GM04503 (cell line): ENCODE measurements at regions not wholly inside any gene's neighbourhood (a gene's known extent, or its start where the extent isn't known, plus 50 kb on each side); places are given as distances from the start of the nearest gene placed in this dataset.
A peak's percentile ranks its signal among the peaks of the same experiment; 100 is the strongest.
"Not testable (repeated sequence)": the region's sequence is repeated elsewhere in the genome, so short reads cannot be mapped to it uniquely, and the experiment has no call there.

Source experiments
- DNase-seq: peaks from one replicate; pipeline ENCODE4 v3.0.0-alpha.2; 2012; ENCODE audit warnings: low read depth

DNA sequence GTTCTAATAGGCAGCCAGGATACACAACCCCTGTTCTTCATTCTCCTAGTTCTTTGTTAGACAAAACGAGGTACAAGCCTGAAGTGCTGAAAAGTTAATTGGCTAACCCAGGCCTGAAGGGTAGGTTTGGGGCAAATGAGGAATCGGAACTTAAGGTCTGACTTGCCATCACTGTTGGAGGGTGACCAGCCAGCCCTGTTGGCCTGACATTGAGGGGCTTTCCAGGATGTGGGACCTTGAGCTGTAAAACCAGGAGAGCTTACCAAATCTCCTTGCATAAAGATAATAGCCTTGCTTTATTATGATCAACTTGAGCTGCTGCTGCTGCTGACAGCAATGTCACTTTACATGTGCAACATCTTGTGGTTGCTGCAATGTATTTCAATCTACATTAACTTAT is 256.0 kb downstream of the VAPA start:
- no peak for DNase-seq

DNA sequence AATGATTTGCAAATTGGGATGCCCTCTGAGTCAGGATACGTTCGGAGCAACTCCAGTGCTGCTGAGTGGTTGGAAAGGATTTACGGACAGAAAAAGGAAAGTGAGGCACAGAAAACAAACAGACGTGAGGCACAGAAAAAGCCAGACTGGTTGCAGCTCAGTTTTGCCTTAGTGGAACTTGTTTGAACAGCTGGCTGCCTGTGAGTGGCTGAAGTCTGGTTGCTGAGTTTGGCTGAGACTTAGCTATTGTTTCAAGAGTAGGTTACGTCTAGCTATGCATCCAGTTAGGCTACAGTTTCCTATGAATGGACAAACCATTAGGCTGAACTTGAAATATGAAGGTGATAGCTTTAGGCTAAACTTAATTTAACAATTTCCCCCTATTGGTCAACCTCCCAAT is 256.6 kb downstream of the VAPA start:
- no peak for DNase-seq

DNA sequence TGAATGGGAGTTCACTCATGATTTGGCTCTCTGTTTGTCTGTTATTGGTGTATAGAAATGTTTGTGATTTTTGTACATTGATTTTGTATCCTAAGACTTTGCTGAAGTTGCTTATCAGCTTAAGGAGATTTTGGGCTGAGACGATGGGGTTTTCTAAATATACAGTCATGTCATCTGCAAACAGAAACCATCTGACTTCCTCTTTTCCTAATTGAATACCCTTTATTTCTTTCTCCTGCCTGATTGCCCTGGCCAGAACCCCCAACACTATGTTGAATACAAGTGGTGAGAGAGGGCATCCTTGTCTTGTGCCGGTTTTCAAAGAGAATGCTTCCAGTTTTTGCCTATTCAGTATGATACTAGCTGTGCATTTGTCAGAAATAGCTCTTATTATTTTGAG is 261.5 kb downstream of the VAPA start:
- DNase-seq = not testable (repeated sequence)

DNA sequence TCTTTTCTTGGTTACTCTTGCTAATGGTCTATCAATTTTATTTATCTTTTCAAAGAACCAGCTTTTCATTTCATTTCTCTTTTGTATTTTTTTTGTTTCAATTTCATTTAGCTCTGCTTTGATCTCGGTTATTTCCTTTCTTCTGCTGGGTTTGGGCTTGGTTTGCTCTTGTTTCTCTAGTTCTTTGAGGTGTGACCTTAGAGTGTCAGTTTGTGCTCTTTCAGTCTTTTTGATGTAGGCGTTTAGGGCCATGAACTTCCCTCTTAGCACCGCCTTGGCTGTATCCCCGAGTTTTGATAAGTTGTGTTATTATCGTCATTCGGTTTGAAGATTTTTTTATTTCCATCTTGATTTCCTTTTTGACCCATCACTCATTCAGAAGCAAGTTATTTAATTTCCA is 265.5 kb downstream of the VAPA start:
- not testable (repeated sequence) for DNase-seq

- DNase-seq = no peak
Measured at GRCh38 chr18:10182009-10182624, 268.3 kb downstream of the VAPA start.

GRCh38 chr18:10184776-10185175 is 269.7 kb upstream of the APCDD1 start:
- no peak for DNase-seq

DNA sequence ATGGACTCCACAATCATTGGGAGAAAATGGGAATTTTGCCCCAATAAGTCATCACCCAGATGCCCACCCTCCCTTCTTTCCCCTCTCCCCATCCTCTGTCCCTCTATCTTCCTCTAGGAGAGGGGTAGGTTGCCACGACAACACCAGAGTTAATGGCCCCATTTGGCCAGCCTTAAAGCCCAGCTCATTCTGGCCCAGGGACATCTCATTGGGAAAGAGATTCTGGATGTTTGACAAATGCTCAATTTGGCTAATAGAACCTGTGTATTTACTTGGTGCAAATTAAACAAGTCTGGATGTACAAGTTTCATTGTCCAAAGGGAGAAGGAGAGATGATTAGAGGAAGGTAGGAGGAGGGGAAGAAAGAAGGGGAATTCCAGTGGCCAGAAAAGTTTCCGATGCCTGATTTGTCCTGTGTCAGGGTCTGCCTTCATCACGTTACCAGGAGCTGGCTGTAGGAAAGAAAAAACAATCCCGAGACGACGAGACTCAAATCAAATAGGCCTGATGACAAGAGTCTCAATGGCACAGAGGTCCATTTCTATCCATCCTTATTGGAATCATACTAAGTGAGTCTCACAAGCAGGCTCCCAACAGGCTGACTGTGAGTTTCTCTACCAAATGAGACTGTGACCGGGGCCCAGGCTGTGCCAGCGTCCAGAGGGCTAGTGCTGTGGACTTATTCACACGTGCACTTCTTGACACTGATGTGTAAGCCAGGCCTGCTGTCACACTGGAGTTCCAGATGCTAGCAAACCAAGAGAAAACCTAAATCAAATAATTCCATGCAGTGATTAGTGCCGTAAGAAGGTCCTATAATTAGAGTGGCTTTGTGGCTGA is 265.2 kb upstream of the APCDD1 start:
- no peak for DNase-seq

GRCh38 chr18:10190564-10190963 is 263.9 kb upstream of the APCDD1 start:
- DNase-seq = peak; percentile 50

DNA sequence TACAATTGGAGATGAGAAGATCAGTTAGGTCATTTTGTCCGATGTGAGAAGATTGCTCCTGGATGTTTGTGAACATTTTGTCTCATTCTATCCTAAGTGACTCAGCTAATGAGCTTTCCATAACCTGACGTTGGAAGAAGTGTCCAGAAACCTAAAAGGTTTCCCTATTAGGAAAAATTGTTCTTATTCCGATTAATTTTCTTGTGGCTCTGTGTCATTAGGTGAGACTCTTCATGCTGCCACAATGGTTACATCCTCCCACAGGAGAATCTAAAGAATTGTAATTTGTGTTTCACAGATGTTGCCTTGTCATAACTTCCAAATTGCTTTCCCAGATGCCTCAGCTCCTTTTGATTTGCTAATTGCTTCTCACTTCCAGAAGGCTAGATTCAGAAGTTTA is 261.0 kb upstream of the APCDD1 start:
- DNase-seq = no peak

DNA sequence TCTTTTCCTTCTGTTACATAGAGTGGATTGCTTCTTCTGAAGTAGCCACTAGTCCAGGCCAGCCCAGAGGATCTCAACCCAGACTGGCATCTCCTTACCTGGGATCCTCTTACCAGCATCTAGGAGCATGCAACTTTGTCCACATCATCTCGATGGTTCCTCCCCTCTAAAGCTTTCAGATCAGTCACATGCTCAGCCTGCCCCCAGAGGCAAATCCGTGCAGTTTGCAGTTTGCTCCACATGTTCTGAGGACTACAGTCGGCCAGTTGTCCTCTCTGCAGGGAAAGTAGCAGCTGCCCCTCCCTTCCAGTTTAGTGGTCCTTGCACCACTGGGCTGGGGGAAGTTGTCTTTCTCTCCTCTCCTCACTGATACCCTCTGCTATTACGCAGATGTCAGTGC is 259.8 kb upstream of the APCDD1 start:
- no peak for DNase-seq

DNA sequence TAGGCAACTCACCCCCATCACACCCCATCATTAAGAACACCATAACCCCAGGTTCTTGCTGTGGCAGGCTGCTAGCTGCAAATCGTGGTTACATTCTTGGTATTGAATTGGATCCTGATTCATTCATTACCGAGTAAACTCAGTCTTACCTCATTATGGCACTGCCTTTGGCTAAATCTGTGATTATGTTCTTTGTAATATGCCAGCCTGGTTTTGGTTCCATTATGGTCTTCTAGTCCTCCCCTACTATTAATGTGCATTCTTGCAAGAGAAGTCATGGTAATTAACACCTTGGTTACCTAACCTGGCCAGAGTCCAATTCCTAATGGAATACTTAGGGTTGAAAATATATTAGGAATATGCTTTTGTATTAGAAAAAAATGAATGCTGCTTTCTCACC is 258.9 kb upstream of the APCDD1 start:
- no peak for DNase-seq

- DNase-seq = no peak
Measured at GRCh38 chr18:10197097-10197496, 257.3 kb upstream of the APCDD1 start.

DNA sequence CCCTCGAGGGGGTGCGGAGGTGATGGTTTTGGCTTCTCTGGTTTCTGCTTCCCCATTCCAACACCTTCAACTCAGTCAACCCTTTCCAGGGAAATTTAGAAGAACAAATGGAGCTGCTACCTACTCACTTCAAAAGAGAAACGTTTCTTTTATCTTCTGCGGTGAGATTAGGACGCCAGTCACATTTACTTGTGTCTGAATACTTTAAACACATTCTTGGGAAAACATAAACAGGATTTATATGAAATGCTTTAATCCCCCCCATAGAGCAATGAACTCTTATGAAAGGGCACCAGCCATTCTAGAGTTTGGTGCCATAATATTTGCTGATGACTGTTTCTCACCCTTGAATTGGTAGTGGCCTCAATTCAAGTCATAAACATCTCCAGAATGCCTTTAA is 253.2 kb upstream of the APCDD1 start:
- DNase-seq = no peak

GRCh38 chr18:10201659-10202058 is 252.8 kb upstream of the APCDD1 start:
- DNase-seq = no peak

DNA sequence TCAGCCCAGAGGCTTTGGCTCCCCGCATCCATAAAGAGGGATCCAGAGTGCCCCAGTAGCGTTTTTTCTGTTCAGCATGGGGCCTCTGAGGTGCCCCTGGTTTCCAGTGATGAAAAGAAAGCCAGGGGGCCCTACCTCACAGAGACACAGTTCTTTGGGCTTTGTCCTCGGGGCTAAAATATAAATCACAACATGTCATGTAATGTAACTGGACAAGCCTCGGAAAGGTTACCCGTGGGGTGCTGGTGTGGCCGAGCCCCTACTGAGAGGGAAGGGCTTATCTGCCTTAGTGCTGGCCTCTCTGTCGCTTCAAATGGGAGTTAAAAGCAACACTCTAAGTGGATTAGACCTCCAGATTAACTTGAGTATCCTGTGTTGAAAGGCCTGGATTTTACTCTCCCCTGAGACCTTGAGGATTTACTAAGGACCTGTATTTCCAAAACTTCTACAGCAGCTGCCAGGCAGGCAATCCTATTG is 251.6 kb upstream of the APCDD1 start:
- DNase-seq = no peak

GRCh38 chr18:10205151-10205550 is 249.3 kb upstream of the APCDD1 start:
- DNase-seq = no peak

DNA sequence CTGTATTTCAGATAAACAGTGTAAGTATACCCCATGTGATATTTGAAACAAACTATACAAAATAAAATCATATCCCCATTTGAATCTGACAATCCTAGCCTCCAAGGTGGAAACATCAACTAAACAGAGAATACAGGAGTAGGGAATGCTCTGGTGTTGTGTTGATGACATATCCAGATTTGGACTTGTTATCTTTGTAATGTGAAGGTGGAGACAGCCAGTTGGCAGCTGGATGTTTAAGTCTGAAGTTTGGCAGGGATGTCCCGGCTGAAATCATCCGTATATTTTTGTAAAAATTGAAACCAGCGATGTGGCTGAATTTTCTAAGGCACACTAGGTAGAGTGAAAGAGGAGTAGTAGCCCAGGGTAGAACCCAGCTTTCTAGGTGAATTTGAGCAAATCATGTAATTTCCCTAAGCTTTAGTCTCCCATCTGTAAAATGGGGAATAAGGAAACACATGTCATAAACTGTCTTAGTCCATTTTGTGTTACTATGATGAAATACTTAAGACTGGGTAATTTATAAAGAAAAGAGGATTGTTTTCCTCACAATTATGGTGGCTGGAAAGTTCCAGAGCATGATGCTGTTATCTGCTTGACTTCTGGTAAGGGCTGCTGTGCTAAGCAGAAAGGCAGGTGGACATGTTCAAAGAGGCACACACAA is 246.6 kb upstream of the APCDD1 start:
- no peak for DNase-seq

- DNase-seq = no peak
Measured at GRCh38 chr18:10209302-10209701, 245.1 kb upstream of the APCDD1 start.

DNA sequence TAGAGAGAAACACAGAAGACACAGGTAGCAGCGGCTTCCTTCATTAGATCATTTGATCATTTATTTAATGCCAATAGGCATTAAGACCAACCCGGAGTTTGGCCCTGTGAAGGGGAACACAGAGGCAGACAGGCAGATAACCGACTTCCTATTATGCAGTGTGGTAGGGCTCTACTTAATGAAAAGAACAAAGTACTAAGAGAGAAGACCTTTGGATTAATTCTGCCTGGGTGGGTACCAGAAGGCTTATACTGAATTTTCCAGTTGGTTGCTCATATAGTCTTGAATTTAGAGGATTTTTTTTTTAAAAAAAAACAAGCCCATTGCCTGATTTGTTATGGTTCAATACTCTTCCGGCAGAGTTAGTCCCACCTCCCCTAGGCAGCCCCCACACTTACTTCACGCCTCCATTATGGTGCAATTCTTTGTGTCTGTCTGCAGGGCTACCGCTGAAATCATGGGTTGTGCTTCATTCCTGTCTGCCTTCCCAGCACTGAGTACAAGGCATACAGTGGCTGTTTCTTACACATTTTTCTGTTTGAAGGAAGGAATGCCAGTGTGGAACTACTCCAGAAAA is 244.3 kb upstream of the APCDD1 start:
- no peak for DNase-seq

DNA sequence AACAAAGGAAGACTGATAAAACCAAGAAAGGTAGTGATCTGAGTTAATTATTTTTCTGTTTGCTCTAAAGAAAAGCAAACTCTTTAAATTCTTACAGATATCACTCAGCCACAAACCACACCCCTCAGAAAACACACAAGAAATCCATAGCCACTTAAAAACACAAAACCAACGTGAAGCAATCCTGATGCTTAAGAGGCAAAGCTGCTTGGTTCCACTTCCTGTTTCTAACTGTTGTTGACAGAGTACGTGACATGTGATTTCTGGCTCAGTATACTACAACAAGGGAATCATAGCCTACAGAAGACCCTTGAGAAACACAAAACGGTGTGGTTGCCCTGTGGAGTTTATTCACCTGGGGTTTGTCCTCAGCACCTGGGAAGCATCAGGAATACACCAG is 240.9 kb upstream of the APCDD1 start:
- no peak for DNase-seq

DNA sequence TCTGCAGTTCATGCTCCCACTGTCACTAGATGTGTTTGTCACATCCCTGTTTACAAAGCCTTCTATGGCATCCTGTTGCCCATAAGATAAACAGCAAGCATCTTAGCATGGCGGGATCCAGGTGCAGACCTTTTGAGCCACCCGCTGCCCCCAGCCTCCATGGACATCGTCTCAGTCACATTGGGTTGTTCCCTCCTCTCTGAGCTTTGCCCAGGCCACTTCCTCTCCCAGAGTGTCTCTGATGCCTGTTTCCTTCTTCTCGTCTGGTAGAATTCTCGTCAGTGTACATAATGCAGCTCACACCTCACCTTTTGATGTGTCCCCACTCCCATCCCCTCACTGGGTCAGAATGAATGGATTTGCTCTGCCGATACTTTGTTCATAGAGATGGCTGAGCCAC is 239.0 kb upstream of the APCDD1 start:
- no peak for DNase-seq

GRCh38 chr18:10216791-10217190 is 237.6 kb upstream of the APCDD1 start:
- DNase-seq = no peak

GRCh38 chr18:10217211-10217610 is 237.2 kb upstream of the APCDD1 start:
- DNase-seq = no peak
